HCT116 (cell line): ENCODE measurements at regions not wholly inside any gene's neighbourhood (a gene's known extent, or its start where the extent isn't known, plus 50 kb on each side); places are given as distances from the start of the nearest gene placed in this dataset.

Experiments
- ATAC-seq: fragments of 200-7000 bp; cut with Tn5 transposase; 2 replicates; pipeline ENCODE4 v1.9.1; 2020; ENCODE audit warnings: mild to moderate bottlenecking, moderate library complexity
- BruUV-seq: library from RNA; stranded (reverse); fragments of 400-500 nt; replicated peaks from 2 replicates; lab custom pipeline; 2021; lab: Mats Ljungman, UMichigan
- CTCF ChIA-PET: fragments of 300-600 bp; sonication (Branson Sonifier 250); formaldehyde crosslinking; loops from one replicate; lab custom pipeline; 2021; ENCODE audit warnings: antibody characterized with exemption; lab: Charles Lee
- POLR2A ChIA-PET: fragments of 300-600, 350-600 bp; sonication (Branson Sonifier 250); formaldehyde crosslinking; loops from one replicate; lab custom pipeline; 2021; ENCODE audit warnings: antibody characterized with exemption; lab: Charles Lee
- RAD21 ChIA-PET, 2 experiments: fragments of 300-600 bp; sonication (Branson Sonifier 250); formaldehyde crosslinking; loops; one replicate each; lab custom pipeline; 2023; ENCODE audit warnings: low total read pairs in 2 of 2; ENCODE audit not compliant: uncharacterized antibody in 2 of 2, unreplicated experiment in 2 of 2, low non-redundant PET in 1 of 2; lab: Charles Lee
- DNase-seq: peaks from one replicate; pipeline ENCODE4 v3.0.0-alpha.2; 2010; ENCODE audit warnings: low read depth, low spot score
- H2AFZ ChIP-seq: fragments of 200-600 bp; shearing (Covaris generic), sonication (generic); 2 replicates; pipeline ENCODE4 v1.6.1; 2017; ENCODE audit warnings: low read depth, mixed run types, mixed read lengths, antibody characterized with exemption, low read length; ENCODE audit not compliant: poor library complexity, severe bottlenecking
- H3K27ac ChIP-seq: 2 replicates; pipeline ENCODE4 v1.5.1; 2012; ENCODE audit warnings: low read depth, low read length
- H3K27me3 ChIP-seq: fragments of 200-600 bp; sonication (generic); 2 replicates; pipeline ENCODE4 v1.6.1; 2016; ENCODE audit warnings: mixed run types, low read length, mixed read lengths; ENCODE audit not compliant: insufficient read depth
- H3K36me3 ChIP-seq, 2 experiments: fragments of 200-500 bp in 1 of 2; fragments of 200-600 bp in 1 of 2; sonication (Bioruptor generic) in 1 of 2; sonication (generic) in 1 of 2; 2 replicates each; pipeline versions ENCODE4 v1.5.1 to v1.6.1; 2014 to 2016; ENCODE audit warnings: low read length in 2 of 2, inconsistent platforms in 1 of 2, mixed read lengths in 1 of 2, mixed run types in 1 of 2; ENCODE audit not compliant: insufficient read depth in 2 of 2, control insufficient read depth in 1 of 2
- H3K4me1 ChIP-seq, 2 experiments: fragments of 200-600 bp in 1 of 2; sonication (generic) in 1 of 2; 2 replicates each; pipeline versions ENCODE4 v1.5.1 to v1.6.1; 2012 to 2017; ENCODE audit warnings: low read length in 2 of 2, inconsistent platforms in 1 of 2, mild to moderate bottlenecking in 1 of 2, mixed read lengths in 1 of 2, mixed run types in 1 of 2, moderate library complexity in 1 of 2; ENCODE audit not compliant: insufficient read depth in 2 of 2, control insufficient read depth in 1 of 2
- H3K4me2 ChIP-seq: fragments of 200-600 bp; sonication (generic); 2 replicates; pipeline ENCODE4 v1.6.1; 2017; ENCODE audit warnings: mixed run types, low read length, mixed read lengths
- H3K4me3 ChIP-seq, 2 experiments: fragments of 200-600 bp in 1 of 2; sonication (generic) in 1 of 2; replicated peaks in 1 of 2; 2 replicates each; pipeline ENCODE4 v1.5.1; 2011 to 2016; ENCODE audit warnings: low read length in 2 of 2, control low read depth in 1 of 2, low read depth in 1 of 2, mild to moderate bottlenecking in 1 of 2, mixed read lengths in 1 of 2, mixed run types in 1 of 2
- H3K79me2 ChIP-seq: fragments of 200-600 bp; sonication (generic); 2 replicates; pipeline ENCODE4 v1.6.1; 2017; ENCODE audit warnings: mild to moderate bottlenecking, mixed run types, low read length, moderate library complexity, mixed read lengths; ENCODE audit not compliant: insufficient read depth
- H3K9ac ChIP-seq: fragments of 200-600 bp; sonication (generic); 2 replicates; pipeline ENCODE4 v1.6.1; 2016; ENCODE audit warnings: low read length, mixed read lengths
- H3K9me2 ChIP-seq: fragments of 200-600 bp; sonication (generic), shearing (Covaris generic); 2 replicates; pipeline ENCODE4 v1.6.1; 2017; ENCODE audit warnings: mixed run types, mild to moderate bottlenecking, moderate library complexity; ENCODE audit not compliant: insufficient read depth
- H3K9me3 ChIP-seq, 2 experiments: fragments of 200-500 bp in 1 of 2; fragments of 200-600 bp in 1 of 2; sonication (Bioruptor generic) in 1 of 2; sonication (generic) in 1 of 2; 2 replicates each; pipeline ENCODE4 v1.6.1; 2014 to 2017; ENCODE audit warnings: low read length in 2 of 2, mixed read lengths in 2 of 2, inconsistent platforms in 1 of 2, low read depth in 1 of 2, mild to moderate bottlenecking in 1 of 2, mixed run types in 1 of 2, moderate library complexity in 1 of 2; ENCODE audit not compliant: control insufficient read depth in 1 of 2, insufficient read depth in 1 of 2
- H4K20me1 ChIP-seq: fragments of 200-600 bp; sonication (generic), shearing (Covaris generic); 2 replicates; pipeline ENCODE4 v1.6.1; 2017; ENCODE audit warnings: mixed run types, mild to moderate bottlenecking, moderate library complexity; ENCODE audit not compliant: insufficient read depth
- CBX3 ChIP-seq: IDR thresholded peaks from 2 replicates; pipeline ENCODE4 v1.6.1; 2012; ENCODE audit warnings: low read depth
- EZH2phosphoT487 ChIP-seq: fragments of 200-600 bp; IDR thresholded peaks from 2 replicates; pipeline ENCODE4 v1.6.1; 2018; ENCODE audit warnings: antibody characterized with exemption, borderline replicate concordance
- FOSL1 ChIP-seq: IDR thresholded peaks from 2 replicates; pipeline ENCODE4 v1.6.1; 2012; ENCODE audit warnings: low read depth
- POLR2A ChIP-seq: IDR thresholded peaks from 2 replicates; pipeline ENCODE4 v1.7.0; 2011; ENCODE audit warnings: borderline replicate concordance; ENCODE audit not compliant: insufficient read depth, insufficient read length; ENCODE audit errors: extremely low read depth
- SIN3A ChIP-seq: IDR thresholded peaks from 2 replicates; pipeline ENCODE4 v1.6.1; 2012; ENCODE audit warnings: low read depth
- TCF7L2 ChIP-seq: IDR thresholded peaks from 2 replicates; pipeline ENCODE4 v1.7.0; 2011; ENCODE audit warnings: borderline replicate concordance, inconsistent platforms; ENCODE audit not compliant: insufficient read depth, insufficient read length; ENCODE audit errors: extremely low read depth
- YY1 ChIP-seq: IDR thresholded peaks from 2 replicates; pipeline ENCODE4 v1.6.1; 2011; ENCODE audit warnings: low read length, low read depth, moderate library complexity, mild to moderate bottlenecking; ENCODE audit not compliant: insufficient replicate concordance; ENCODE audit errors: extremely low read depth
- ZFX ChIP-seq: fragments of 450-650 bp; IDR thresholded peaks from 2 replicates; pipeline ENCODE4 v1.6.1; 2017
- intact Hi-C: fragments of 100-400 bp; cut with micrococcal nuclease; formaldehyde crosslinking; loops from 2 replicates; pipeline ENCODE4 v1.10.0; 2022
- TF ChIP-seq, protein P1 (sequence below): IDR thresholded peaks from 2 replicates; pipeline ENCODE4 v1.6.1; 2012
- TF ChIP-seq, protein P2 (sequence below): IDR thresholded peaks from 2 replicates; pipeline ENCODE4 v1.6.1; 2012
- TF ChIP-seq, protein P3 (sequence below), 3 experiments: fragments of 200-600 bp in 1 of 3; sonication (generic) in 1 of 3; IDR thresholded peaks in 2 of 3; conservative IDR thresholded peaks in 1 of 3; 2 replicates each; pipeline ENCODE4 v1.5.1; 2012 to 2017; ENCODE audit warnings: low read depth in 2 of 3, low read length in 2 of 3, antibody characterized with exemption in 1 of 3, borderline replicate concordance in 1 of 3, control low read depth in 1 of 3, mild to moderate bottlenecking in 1 of 3, mixed read lengths in 1 of 3, mixed run types in 1 of 3, moderate library complexity in 1 of 3; ENCODE audit not compliant: insufficient read depth in 1 of 3
- TF ChIP-seq, protein P4 (sequence below): IDR thresholded peaks from 2 replicates; pipeline ENCODE4 v1.6.1; 2012; ENCODE audit warnings: low read depth

DNA sequence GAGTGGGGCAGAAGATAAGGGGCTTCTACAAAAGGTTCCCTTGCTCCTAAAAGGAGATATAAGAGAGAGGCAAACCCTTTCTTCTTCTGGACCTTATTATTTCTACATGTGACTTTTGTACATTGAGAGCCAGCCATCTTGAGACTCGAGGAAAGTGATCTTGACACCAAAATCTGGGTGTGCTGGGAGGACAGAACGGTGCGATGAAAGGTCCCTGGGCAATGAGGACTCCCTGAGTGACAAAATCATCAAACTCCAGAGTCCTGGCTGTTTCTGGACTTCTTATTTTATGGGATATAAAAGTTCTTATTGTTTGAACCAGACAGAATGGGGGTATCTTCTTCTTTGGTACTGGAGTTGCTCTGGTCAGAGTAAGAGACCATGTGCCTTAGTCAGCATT, 411.0 kb downstream of the ZNF536 start:
- intact Hi-C loops = loop anchor here (10.0 kb wide), 1 partner anchor 1442 kb away; no protein-coding TSS in a partner anchor
- RAD21 ChIA-PET = no interaction called here
- H3K4me1 ChIP-seq = no peaks in the 10 kb centered on the region
- CTCF ChIA-PET = no interaction called here
- H3K4me2 ChIP-seq = no peak overlapping the region
- no peak overlapping the region for H3K9ac ChIP-seq
- BruUV-seq = no TSS peak
- no peaks in the 10 kb centered on the region for H3K79me2 ChIP-seq
- peaks cover 0 to 11% of the 10 kb centered on the region in 2 experiments; a peak in 2 of 4 replicates for H3K9me3 ChIP-seq
- no peaks in the 10 kb centered on the region for H3K27me3 ChIP-seq
- TF ChIP-seq FOSL1 (no peak), CBX3 (no peak), TCF7L2 (no peak), YY1 (no peak), SIN3A (no peak), EZH2phosphoT487 (no peak), ZFX (no peak), POLR2A (no peak)
- TF ChIP-seq, protein P1, sequence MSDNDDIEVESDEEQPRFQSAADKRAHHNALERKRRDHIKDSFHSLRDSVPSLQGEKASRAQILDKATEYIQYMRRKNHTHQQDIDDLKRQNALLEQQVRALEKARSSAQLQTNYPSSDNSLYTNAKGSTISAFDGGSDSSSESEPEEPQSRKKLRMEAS = no peak
- TF ChIP-seq, protein P2, sequence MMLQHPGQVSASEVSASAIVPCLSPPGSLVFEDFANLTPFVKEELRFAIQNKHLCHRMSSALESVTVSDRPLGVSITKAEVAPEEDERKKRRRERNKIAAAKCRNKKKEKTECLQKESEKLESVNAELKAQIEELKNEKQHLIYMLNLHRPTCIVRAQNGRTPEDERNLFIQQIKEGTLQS = no peak
- TF ChIP-seq, protein P3, sequence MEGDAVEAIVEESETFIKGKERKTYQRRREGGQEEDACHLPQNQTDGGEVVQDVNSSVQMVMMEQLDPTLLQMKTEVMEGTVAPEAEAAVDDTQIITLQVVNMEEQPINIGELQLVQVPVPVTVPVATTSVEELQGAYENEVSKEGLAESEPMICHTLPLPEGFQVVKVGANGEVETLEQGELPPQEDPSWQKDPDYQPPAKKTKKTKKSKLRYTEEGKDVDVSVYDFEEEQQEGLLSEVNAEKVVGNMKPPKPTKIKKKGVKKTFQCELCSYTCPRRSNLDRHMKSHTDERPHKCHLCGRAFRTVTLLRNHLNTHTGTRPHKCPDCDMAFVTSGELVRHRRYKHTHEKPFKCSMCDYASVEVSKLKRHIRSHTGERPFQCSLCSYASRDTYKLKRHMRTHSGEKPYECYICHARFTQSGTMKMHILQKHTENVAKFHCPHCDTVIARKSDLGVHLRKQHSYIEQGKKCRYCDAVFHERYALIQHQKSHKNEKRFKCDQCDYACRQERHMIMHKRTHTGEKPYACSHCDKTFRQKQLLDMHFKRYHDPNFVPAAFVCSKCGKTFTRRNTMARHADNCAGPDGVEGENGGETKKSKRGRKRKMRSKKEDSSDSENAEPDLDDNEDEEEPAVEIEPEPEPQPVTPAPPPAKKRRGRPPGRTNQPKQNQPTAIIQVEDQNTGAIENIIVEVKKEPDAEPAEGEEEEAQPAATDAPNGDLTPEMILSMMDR (IDR thresholded peaks at IDR 0.05 in 2 of 3, conservative IDR thresholded peaks at IDR 0.05 in 1 of 3; ENCODE audit: borderline replicate concordance in 1 of 3, insufficient read depth in 1 of 3, low read depth in 2 of 3, low read length in 2 of 3) = no peak
- TF ChIP-seq, protein P4, sequence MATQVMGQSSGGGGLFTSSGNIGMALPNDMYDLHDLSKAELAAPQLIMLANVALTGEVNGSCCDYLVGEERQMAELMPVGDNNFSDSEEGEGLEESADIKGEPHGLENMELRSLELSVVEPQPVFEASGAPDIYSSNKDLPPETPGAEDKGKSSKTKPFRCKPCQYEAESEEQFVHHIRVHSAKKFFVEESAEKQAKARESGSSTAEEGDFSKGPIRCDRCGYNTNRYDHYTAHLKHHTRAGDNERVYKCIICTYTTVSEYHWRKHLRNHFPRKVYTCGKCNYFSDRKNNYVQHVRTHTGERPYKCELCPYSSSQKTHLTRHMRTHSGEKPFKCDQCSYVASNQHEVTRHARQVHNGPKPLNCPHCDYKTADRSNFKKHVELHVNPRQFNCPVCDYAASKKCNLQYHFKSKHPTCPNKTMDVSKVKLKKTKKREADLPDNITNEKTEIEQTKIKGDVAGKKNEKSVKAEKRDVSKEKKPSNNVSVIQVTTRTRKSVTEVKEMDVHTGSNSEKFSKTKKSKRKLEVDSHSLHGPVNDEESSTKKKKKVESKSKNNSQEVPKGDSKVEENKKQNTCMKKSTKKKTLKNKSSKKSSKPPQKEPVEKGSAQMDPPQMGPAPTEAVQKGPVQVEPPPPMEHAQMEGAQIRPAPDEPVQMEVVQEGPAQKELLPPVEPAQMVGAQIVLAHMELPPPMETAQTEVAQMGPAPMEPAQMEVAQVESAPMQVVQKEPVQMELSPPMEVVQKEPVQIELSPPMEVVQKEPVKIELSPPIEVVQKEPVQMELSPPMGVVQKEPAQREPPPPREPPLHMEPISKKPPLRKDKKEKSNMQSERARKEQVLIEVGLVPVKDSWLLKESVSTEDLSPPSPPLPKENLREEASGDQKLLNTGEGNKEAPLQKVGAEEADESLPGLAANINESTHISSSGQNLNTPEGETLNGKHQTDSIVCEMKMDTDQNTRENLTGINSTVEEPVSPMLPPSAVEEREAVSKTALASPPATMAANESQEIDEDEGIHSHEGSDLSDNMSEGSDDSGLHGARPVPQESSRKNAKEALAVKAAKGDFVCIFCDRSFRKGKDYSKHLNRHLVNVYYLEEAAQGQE = no peak
- POLR2A ChIA-PET = no interaction called here
- no peaks in the 10 kb centered on the region for H3K9me2 ChIP-seq
- no peak for ATAC-seq
- DNase-seq = no peak
- H3K27ac ChIP-seq = no peak overlapping the region
- H4K20me1 ChIP-seq = no peaks in the 10 kb centered on the region
- no peak overlapping the region for H2AFZ ChIP-seq
- H3K36me3 ChIP-seq = no peaks in the 10 kb centered on the region
- no peak overlapping the region for H3K4me3 ChIP-seq
